Effector CD8-positive, alpha-beta T cell (primary cell): ENCODE measurements at regions not wholly inside any gene's neighbourhood (a gene's known extent, or its start where the extent isn't known, plus 50 kb on each side); places are given as distances from the start of the nearest gene placed in this dataset.

Source experiments
- DNase-seq: peaks from one replicate; lab custom pipeline; 2025; lab: John Stamatoyannopoulos, UW

GRCh38 chr2:21431078-21431477 is 307.3 kb downstream of the TDRD15 start:
- no peak for DNase-seq

DNA sequence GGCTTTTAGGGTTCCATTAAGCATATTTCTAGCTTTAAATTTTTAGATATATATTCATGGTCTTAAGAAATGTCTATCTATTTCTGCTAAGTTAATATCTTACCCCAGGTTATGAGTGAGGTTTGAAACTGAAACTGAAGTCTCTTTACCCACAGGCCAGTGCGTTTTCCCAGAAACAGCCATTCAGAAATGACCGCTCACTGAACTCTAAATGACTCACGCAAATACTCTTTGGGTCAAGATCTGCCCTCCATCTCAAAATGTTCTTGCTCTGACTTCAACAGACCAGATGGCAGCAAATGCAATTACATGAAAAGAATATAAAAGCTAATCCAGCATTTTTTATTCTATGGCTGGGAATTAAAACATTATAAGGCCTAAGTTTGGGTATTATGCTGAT is 315.2 kb downstream of the TDRD15 start:
- no peak for DNase-seq

- DNase-seq, result no peak
Observed at GRCh38 chr2:21441442-21441841, 317.7 kb downstream of the TDRD15 start.

GRCh38 chr2:21443494-21444105 is 319.8 kb downstream of the TDRD15 start:
- DNase-seq, result no peak

GRCh38 chr2:21449881-21450280 is 326.1 kb downstream of the TDRD15 start:
- DNase-seq, result no peak

- DNase-seq, result no peak
Observed at GRCh38 chr2:21451403-21451802, 327.6 kb downstream of the TDRD15 start.

GRCh38 chr2:21452263-21452662 is 328.5 kb downstream of the TDRD15 start:
- DNase-seq, result no peak

GRCh38 chr2:21452678-21453077 is 328.9 kb downstream of the TDRD15 start:
- DNase-seq, result no peak

- DNase-seq, result no peak
Observed at GRCh38 chr2:21453723-21454450, 330.1 kb downstream of the TDRD15 start.

DNA sequence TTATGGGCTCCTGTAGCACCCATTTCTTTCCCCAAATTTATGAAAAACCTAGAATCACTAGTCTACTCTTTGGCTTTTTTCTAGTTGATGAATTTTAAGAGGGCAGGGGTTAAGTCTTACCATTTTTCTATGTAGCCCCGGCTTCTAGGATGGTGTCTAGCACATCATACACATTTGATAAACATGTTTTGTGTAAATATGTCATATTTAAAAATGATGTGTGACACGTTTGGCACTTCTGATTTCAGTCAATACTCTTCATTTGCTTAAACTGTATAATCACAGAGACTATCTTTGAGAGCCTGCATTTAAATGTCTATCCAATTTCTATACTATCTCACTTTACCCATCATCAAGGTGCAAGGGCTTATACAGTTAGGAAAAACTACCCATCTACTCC is 331.1 kb downstream of the TDRD15 start:
- no peak for DNase-seq

GRCh38 chr2:21461754-21462240 is 338.0 kb downstream of the TDRD15 start:
- DNase-seq, result no peak

DNA sequence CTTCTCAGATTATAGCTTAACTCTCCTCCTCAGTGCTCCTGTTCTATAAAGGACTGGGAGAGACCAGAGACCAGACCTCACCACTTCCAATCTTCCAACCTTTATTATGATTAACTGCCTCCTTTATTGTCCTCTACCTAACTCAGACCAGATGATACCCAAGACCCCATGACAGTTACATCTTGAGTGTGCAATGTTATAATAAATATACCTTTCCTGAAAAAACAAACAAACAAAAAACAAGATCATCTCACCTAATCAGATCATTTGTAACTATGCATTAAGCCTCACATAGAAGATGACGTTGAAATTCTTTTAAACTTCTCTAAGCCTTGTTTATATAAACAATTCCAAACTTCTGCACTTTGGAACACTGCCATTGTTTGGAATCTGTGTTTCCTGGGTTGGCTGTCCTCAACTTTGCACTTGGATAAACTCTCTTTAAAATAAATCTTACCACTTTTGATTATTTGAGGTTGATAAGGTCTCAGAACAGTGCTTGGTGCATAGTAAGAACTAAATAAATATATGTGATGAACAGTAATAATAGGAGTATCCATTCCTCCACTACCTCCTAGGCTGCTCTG is 342.7 kb downstream of the TDRD15 start:
- DNase-seq, result no peak

- DNase-seq, result no peak
Observed at GRCh38 chr2:21467280-21467818, 343.6 kb downstream of the TDRD15 start.

DNA sequence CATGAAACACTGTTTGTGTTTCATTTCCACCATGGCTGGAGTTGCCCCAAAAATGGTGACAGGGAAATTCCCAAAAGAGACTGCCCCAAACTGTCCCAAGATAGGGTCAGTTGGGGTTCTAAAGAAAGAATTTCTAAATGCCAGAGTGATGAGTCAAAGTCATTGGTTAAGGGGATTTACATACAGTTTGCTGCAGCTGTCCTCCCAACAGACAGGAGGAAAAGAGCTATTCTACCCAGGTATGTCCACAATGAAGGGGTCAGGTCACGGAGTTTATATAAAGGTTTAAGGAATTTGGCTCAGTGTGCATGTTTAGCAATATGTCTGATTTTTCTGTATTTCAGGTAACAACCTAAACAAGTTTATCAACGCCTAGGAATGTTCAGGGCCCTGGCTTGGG is 344.1 kb downstream of the TDRD15 start:
- no peak for DNase-seq

DNA sequence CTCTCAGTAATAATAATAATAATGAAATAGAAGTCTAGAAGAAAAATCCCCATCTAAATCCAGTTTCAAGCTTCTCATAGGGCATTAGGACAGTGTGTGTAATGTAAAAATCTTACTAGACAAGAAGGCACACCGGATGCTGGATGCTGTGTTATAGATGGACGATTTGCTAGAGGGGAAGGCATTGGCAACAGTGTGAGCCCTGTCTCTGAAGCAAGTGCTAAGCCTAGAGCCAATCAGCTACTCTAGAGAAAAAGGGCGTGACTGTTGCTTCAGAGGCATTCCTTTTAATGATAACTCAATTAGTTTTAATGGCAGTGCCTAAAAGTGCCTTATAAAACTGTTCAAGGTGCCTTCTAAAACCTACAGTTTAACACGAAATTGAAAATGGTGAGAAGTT is 344.9 kb downstream of the TDRD15 start:
- no peak for DNase-seq

DNA sequence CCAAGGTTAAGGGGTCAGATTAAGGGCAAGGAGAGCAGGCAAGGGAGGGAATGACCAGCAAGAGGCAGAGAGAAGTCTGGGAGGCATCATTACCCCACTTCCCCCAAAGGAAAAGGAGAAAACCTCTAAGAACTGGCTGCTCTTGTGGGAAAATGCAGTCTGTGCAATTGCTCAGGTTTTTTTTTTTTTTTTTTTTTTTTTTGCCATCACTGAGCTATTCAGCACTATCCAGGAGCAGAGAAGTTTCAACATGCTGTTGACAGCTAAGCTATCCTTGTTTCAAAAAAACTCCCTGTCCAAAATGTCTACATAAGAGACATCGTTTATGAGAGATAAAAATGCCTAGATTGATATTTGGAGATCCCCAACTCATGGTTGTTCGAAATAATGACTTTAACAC is 345.4 kb downstream of the TDRD15 start:
- DNase-seq, result no peak

GRCh38 chr2:21469564-21469963 is 345.8 kb downstream of the TDRD15 start:
- DNase-seq, result no peak

- no peak for DNase-seq
Observed at GRCh38 chr2:21480162-21480561, 356.4 kb downstream of the TDRD15 start.

- DNase-seq, result no peak
Observed at GRCh38 chr2:21484643-21485042, 360.9 kb downstream of the TDRD15 start.

DNA sequence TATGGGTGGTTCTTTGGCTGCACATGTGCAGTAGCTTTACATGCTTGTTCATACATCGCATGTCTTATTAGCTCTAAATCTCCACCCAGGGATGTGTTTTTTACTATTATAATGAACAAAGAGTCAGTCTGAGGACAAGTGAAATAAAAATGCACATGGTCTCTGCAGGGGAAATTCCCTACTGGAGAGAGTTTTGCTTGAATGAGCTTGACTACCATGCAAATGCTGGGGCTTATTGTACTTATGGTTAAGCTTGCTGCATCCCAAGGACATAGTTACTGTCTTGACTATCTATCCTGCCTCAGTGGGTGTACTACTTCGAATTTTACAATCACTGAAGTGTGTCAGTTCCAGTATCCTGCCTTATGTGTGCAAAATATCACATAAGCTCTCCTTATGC is 362.7 kb downstream of the TDRD15 start:
- DNase-seq, result no peak

GRCh38 chr2:21489080-21489479 is 365.3 kb downstream of the TDRD15 start:
- no peak for DNase-seq

- no peak for DNase-seq
Observed at GRCh38 chr2:21498016-21498415, 374.2 kb downstream of the TDRD15 start.

DNA sequence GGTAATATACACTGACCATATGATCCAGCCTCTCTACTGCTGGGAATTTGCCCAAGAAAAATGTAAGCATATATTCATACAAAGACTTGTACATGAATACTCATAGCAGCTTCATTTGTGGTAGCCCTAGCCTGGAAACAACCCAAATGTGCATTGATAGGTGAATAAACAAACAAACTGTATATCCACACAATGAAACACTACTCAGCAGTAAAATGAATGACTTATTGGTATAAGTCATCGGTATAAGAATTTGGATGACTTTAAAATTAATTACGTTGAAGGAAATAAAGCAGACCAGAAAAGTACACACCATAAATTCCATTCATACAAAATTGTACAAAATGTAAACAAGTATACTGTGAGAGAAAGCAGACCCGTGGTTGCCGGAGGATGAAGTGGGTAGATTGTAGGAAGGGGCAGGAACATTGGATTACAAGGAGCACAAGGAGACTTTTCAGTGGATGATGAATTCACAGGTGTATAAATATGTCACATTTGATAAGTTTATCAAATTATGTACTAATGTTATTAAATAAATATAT is 376.7 kb downstream of the TDRD15 start:
- no peak for DNase-seq
